HG02610 (cell line): ENCODE measurements at regions not wholly inside any gene's neighbourhood (a gene's known extent, or its start where the extent isn't known, plus 50 kb on each side); places are given as distances from the start of the nearest gene placed in this dataset.
"Not testable (repeated sequence)": the region's sequence is repeated elsewhere in the genome, so short reads cannot be mapped to it uniquely, and the experiment has no call there.

Experiments
- ATAC-seq: cut with Tn5 transposase; IDR thresholded peaks from one replicate; pipeline ENCODE4 v1.9.1; 2021; ENCODE audit warnings: mild to moderate bottlenecking, moderate library complexity; ENCODE audit not compliant: unreplicated experiment

DNA sequence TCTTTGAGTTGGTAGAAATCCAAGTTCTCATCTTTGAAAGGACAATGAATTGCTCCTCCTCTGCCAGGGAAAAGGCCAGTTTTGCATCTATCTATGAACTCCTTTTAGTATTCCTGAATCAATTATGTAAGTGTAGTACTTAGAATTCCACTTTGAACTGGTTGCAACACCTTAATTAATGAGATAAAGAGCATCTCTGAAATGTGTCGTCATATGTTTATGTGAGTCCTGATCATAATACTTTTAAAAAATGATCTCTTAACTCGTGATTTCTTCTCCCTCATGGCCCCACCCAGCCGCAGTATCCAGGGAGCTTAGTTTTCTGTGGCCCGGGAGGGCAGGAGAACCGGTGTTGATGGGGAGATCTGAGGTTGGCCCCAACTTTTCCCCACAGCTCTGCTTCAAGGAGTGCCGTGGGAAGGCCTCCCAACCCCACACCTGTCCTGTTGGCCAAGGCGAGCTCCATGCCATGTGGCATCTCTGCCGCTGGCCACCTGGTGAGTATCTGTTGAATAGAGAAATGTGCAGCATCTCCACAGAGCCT is 203.5 kb downstream of the TMEM121 start:
- ATAC-seq = not testable (repeated sequence)

DNA sequence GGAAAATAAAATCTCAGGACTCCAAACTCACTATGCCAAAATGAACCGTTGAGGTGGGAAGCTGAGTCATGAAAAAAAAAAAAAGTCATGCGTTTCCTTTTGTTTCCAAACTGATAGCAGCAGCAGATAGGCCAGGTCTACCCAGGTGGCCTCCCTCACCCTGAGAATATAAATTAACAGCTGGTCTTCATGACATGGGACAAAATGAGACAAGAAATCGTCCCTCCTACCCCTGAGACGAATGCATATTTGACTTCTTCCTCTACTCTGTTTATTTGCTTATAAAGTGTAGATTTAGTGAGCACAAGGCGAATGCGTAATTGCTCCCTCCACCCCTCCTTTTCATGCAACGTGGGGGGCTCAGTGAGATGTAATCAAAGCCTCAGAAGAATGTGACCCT is 204.3 kb downstream of the TMEM121 start:
- ATAC-seq = not testable (repeated sequence)

DNA sequence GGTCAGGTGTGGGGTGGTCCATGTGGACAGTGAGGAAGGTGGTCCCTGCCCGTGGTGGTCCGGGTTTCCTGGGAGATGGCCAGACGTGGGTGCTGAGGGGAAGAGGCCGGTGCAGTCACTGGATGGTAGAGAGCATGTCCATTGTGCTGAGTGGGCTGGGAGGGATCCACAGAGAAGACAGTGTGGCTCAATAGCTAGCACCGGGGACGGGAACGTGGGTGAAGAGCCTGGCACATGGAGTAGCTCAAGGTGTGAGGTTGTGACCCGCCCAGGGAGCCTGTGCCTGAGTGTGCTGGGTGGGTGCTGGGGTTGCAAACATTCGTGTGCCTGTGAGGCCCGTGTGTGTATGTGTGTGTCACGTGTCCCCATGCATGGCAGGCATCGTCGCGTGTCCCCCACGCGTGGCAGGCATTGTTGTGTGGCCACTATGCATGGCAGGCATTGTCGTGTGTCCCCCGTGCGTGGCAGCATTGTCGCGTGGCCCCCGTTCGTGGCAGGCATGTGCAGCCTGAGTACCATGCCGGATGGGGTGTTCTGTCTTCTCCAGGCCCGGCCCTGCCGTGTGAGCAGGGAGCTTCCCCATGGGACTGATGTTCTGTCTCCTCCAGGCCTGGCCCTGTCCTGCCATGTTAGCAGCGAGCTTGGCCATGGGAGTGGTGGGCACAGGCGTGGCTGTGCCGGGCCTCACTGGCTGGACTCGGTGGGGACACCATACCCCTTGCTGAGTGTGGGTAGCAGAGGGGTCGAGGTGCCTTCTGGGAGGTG is 205.0 kb downstream of the TMEM121 start:
- ATAC-seq = not testable (repeated sequence)

DNA sequence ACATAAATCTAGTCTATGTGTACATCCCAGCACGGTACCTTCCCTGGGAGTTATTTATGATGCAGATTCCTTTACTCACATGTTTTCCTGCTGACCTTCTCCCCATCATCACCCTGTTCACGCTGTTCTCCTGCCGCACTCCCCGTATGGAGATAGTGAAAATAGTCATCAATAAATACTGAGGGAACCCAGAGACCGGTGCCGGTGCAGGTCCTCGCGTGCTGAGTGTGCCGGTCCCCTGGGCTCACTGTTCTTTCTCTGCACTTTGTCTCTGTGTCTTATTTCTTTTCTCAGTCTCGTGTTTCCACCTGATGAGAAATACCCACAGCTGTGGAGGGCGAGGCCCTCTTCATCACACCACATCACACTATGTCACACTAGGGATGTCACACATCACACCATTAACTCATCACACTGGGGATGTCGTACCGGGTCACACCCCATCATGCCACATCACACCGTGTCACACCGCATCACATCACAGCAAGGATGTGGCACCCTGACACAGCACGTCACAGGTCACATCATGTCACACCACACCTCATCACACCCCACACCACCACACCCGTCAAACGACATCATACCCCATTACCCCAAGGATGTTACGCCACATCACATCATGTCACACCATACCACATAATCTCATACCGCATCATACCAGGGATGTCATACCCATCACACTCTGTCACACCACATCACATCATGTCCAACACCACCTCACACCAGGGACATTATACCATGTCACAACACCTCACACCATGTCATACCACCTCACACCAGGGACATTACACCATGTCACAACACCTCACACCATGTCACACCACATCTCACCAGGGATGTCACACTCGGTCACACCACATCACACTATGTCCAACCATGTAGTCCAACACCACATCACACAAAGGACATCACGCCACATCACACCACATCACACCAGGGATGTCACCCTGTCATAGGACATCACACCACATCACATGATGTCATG is 207.0 kb downstream of the TMEM121 start:
- ATAC-seq = no peak

DNA sequence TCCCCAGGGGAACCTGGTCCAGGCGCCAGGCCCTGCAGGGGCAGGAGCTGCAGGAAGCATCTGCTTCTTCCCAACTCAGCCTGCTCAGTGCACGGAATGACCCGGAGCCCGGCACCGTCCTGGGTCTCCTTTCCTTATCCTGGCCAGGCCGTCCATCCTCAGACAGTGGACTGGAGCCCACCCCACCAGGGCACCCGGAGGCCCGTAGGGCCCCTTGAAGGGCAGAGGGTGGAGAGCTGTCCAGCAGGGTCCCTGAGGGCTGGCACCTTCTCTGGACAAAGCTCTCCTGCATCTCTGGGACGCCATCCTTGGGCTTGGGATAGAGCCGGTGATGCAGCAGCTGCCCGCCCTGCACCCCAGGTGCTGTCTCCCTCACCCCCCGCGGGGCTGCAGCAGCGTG is 207.9 kb downstream of the TMEM121 start:
- ATAC-seq = not testable (repeated sequence)

DNA sequence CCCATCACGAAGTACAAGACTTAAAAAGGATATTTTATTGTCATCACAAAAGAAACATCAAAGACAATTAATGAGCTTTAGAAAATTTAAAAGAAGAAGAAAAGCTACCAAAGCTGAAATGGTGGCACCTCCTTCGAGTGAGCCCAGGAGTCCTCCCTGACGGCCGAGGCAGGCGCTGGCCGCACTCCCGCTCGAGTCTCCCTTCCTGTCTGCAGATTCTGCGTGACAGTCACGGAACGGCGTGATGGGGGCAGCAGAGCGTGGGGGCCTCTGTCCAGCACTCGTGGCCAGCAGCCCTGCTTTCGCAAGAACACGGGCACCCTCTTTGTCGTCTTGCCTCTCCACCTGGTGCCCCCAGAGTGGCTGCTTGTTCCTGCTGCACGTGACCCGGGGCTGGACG is 209.9 kb downstream of the TMEM121 start:
- ATAC-seq = not testable (repeated sequence)

DNA sequence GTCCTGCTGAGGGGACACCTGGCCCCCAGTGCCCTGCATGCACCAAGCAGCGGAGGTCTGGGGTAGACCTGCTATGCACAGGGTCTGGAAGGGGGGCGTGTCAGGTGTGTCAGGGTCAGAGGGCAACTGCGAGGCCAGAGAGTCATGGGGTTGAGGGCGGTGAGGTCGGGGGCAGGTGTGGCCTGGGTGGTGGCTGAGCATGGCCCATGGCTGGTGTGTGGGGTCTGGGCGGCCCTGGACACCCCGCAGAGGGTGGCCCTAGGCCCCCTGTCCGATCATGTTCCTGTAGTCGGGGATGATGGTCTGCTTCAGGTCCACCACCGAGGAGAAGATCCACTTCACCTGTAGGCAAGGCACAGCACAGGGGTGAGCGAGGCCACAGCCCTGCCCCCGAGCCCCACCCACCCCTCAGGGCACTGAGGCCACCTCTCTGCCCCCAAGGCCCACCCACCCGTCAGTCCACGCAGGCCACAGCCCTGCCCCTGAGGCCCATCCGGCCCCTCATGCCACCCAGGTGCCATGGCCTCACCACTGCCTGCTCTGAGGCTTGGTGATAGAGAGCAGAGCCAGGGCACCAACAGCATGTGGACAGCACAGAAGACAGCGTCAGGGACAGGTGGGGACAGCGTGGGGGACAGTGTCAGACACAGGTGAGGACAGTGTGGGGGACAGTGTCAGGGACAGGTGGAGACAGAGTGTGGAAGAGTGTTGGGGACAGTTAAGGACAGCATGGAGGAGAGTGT is 211.3 kb downstream of the TMEM121 start:
- no peak for ATAC-seq

DNA sequence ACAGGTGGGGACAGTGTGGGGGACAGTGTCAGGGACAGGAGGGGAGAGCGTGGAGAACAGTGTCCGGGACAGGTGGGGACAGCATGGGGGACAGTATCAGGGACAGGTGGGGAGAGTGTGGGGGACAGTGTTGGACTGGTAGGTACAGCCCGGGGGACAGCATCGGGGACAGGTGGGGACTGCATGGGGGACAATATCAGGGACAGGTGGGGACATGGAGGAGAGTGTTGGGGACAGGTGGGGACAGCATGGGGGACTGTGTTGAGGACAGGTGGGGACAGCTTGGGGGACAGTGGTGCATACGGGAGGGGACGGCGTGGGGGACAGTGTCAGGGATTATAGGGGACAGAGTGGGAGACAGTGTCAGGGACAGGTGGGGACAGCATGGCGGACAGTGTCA is 212.3 kb downstream of the TMEM121 start:
- ATAC-seq = no peak

DNA sequence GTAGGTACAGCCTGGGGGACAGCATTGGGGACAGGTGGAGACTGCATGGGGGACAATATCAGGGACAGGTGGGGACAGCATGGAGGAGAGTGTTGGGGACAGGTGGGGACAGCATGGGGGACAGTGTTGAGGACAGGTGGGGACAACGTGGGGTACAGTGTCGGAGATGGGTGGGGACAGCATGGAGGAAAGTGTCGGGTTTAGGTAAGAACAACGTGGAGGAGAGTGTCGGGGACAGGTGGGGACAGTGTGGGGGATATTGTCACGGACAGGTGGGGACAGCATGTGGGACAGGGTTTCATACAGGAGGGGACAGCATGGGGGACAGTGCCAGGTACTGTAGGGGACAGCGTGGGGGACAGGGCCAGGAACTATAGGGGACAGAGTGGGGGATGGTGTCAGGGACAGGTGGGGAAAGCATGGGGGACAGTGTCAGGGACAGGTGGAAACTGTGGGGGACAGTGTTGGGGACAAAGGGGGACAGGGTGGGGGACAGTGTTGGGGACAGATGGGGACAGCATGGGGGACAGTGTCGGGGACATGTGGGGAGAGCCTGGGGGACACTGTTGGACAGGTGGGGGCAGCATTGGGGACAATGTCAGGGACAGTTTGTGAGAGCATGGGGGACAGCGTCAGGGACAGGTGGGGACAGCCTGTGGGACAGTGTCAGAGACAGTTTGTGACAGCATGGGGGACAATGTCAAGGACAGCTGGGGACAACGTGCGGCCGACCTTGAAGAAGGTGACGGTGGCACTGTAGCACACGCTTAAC is 213.1 kb downstream of the TMEM121 start:
- no peak for ATAC-seq

DNA sequence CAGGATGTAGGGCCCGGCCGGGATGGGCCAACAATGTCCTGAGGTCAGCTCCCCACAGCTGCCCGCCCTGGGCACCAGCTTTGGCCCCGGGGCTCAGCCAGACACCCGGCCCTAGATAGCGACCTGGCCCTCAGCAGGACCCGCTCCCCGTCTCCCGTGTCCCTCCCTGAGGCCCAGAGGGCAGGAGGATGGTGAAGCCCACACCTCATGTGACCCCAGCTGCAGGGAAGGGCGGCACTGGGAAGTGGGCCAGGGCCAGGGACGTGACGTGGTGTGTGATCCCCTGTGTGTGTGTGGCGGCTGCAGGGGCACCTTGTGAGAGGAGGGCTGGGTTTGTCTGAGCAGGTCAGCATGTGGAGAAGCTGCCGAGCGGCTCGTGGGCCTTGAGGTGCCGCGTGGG is 213.9 kb downstream of the TMEM121 start:
- not testable (repeated sequence) for ATAC-seq

DNA sequence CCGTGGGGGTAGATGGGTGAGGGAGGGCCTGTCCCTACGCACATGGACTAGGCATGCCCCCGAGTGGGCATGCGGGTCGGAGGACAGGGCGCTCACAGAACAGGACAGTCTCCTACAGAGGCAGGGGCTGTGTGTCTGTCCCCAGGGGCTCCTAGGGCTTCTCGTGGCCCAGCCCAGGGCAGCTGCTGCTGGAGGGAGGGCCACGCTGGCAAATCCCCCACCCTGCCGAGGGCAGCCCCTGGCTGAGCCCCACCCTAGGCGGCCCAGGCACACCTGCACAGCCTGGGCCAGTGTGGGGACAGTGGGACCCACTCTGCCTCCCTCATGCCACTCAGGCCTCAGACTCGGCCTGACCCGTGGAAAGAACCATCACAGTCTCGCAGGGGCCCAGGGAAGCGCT is 214.6 kb downstream of the TMEM121 start:
- ATAC-seq = not testable (repeated sequence)

DNA sequence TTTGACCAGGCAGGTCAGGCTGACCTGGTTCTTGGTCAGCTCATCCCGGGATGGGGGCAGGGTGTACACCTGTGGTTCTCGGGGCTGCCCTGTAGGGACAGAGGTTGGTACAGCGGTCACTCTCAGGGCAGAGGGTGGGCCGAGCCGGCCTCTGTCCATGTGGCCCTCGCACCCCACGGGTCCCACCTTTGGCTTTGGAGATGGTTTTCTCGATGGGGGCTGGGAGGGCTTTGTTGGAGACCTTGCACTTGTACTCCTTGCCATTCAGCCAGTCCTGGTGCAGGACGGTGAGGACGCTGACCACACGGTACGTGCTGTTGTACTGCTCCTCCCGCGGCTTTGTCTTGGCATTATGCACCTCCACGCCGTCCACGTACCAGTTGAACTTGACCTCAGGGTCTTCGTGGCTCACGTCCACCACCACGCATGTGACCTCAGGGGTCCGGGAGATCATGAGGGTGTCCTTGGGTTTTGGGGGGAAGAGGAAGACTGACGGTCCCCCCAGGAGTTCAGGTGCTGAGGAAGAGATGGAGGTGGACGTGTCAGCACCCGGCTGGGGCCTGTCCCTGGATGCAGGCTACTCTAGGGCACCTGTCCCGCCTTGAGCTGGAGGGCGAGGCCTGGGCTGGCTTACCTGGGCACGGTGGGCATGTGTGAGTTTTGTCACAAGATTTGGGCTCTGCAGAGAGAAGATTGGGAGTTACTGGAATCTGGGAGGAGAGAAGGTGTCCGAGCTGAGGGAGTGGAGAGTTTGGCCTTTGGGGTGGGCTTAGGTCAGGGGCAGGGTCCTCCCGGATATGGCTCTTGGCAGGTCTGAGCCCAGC is 215.5 kb downstream of the TMEM121 start:
- not testable (repeated sequence) for ATAC-seq

DNA sequence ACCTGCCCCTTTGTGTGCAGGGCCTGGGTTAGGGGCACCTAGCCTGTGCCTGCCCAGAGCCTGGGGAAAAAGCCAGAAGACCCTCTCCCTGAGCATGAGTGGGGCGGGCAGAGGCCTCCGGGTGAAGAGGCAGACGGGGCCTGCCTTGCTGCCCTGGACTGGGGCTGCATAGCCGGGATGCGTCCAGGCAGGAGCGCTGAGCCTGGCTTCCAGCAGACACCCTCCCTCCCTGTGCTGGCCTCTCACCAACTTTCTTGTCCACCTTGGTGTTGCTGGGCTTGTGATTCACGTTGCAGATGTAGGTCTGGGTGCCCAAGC is 216.1 kb downstream of the TMEM121 start:
- ATAC-seq = no peak

DNA sequence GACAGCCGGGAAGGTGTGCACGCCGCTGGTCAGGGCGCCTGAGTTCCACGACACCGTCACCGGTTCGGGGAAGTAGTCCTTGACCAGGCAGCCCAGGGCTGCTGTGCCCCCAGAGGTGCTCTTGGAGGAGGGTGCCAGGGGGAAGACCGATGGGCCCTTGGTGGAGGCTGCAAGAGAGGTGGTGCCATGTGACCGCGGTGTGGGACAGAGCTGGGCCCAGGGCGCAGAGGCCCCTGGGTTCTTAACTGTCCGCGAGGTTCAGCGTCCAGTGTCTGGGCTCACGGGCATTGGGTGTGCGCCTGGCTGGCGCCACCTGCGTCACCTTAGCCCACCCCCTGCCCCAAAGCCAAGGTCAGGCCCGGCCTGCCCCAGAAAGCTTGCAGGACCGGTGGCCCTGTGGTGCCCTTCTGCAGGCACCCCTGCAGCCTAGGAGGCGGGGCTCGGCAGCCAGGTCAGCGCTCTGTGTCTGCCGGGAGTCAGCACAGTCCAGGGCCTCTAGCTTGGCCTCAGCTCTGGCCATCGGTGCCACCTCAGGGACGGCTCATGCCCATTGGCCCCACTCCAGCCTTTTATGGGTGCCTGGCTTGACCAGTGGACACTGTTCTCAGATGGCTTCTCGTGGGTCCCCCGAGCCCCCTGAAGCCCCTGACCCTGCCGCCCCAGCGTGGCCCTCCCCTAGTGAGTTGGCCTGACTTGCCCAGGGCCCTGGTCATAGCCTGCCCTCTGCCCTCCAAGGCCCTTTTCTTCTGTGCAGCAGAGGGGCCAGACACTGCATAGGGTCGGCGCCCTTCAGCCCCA is 216.7 kb downstream of the TMEM121 start:
- not testable (repeated sequence) for ATAC-seq

DNA sequence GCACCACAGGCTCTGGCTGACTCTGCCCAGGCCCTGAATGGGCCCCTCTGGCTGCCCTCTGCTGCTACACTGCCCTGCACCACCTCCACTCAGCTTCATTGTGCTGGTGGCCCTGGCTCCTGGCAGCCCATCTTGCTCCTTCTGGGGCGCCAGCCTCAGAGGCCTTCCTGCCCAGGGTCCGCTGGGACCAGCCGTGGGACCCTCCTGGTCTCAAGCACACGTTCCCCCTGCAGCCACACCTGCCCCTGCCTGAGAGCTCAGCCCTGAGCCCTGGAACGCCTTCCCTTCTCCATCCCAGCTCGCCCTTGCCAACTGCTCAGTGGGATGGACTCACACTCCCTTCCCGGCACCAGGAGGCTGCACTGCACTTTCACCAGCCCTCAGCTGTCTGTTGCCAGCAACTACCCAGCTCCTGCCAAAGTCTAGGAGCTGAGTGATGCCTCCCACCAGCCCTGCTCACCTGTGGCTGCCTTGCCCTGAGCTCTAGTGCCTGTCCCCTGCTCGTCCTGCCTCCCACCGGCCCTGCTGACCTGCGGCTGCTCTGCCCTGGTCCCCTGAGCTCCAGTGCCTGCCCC is 217.9 kb downstream of the TMEM121 start:
- ATAC-seq = not testable (repeated sequence)

DNA sequence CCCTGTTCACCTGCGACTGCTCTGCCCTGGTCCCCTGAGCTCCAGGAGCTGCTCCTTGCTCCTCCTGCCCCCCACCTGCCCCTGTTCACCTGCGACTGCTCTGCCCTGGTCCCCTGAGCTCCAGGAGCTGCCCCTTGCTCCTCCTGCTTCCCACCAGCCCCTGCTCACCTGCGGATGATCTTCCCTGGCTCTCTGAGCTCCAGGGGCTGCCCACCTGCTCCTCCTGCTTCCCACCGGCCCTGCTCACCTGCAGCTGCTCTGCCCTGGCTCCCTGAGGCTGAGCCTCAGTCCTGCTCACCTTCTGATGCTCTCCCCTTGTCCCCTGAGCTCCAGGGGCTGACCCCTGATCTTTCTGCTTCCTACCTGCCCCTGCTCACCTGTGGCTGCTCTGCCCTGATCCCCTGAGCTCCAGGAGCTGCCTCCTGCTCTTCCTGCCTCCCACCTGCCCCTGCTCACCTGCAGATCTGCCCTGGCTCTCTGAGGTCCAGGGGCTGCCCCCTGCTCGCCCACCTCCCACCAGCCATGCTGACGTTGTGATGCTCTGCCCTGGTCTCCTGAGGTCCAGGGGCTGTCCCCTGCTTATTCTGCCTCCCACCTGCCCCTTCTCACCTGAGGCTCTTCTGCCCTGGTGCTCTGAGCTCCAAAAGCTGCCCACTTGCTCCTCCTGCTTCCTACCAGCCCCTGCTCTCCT is 219.2 kb downstream of the TMEM121 start:
- ATAC-seq = no peak

DNA sequence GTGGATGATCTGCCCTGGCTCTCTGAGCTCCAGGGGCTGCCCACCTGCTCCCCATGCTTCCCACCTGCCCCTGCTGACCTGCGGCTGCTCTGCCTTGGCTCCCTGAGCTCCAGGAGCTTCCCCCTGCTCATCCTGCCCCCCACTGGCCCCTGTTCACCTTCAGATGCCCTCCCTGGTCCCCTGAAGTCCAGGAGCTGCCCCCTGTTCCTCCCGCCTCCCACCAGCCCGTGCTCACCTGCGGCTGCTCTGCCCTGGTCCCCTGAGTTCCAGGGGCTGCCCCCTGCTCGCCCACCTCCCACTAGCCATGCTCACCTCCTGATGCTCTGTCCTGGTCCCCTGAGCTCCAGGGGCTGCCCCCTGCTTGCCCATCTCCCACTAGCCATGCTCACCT is 219.7 kb downstream of the TMEM121 start:
- ATAC-seq = no peak
